WTC11 (cell line): ENCODE measurements at regions not wholly inside any gene's neighbourhood (a gene's known extent, or its start where the extent isn't known, plus 50 kb on each side); places are given as distances from the start of the nearest gene placed in this dataset.

Experiments
- CTCF ChIP-seq: fragments of 200-600 bp; IDR thresholded peaks from 2 replicates; pipeline ENCODE4 v1.8.0; 2022; ENCODE audit warnings: antibody characterized with exemption
- JUN ChIP-seq: sonication (generic); formaldehyde crosslinking; IDR thresholded peaks from 2 replicates; pipeline ENCODE4 v1.8.0; 2023; ENCODE audit warnings: mild to moderate bottlenecking, missing genetic modification reagents
- SP1 ChIP-seq: sonication (generic); formaldehyde crosslinking; conservative IDR thresholded peaks from 2 replicates; pipeline ENCODE4 v1.8.1; 2022; ENCODE audit warnings: missing genetic modification reagents
- TEAD1 ChIP-seq: sonication (generic); formaldehyde crosslinking; IDR thresholded peaks from 2 replicates; pipeline ENCODE4 v1.8.0; 2022; ENCODE audit warnings: mild to moderate bottlenecking, missing genetic modification reagents
- USF1 ChIP-seq: sonication (generic); formaldehyde crosslinking; IDR thresholded peaks from 2 replicates; pipeline ENCODE4 v1.8.0; 2022; ENCODE audit warnings: mild to moderate bottlenecking, missing genetic modification reagents
- ZNF232 ChIP-seq: sonication (generic); formaldehyde crosslinking; IDR thresholded peaks from 2 replicates; pipeline ENCODE4 v1.8.0; 2022; ENCODE audit warnings: mild to moderate bottlenecking, missing genetic modification reagents
- ZNF281 ChIP-seq: sonication (generic); formaldehyde crosslinking; IDR thresholded peaks from 2 replicates; pipeline ENCODE4 v1.8.0; 2023; ENCODE audit warnings: mild to moderate bottlenecking, missing genetic modification reagents
- ZSCAN18 ChIP-seq: fragments of 250-450 bp; sonication (Bioruptor Pico); IDR thresholded peaks from 2 replicates; pipeline ENCODE4 v2.1.2; 2022; ENCODE audit warnings: mild to moderate bottlenecking, moderate library complexity
- TF ChIP-seq, protein P1 (sequence below): sonication (generic); formaldehyde crosslinking; IDR thresholded peaks from 2 replicates; pipeline ENCODE4 v1.8.0; 2022; ENCODE audit warnings: mild to moderate bottlenecking, missing genetic modification reagents
- TF ChIP-seq, protein P2 (sequence below): sonication (generic); formaldehyde crosslinking; conservative IDR thresholded peaks from 2 replicates; pipeline ENCODE4 v1.8.1; 2022; ENCODE audit warnings: mild to moderate bottlenecking, missing genetic modification reagents
- TF ChIP-seq, protein P3 (sequence below): sonication (generic); formaldehyde crosslinking; IDR thresholded peaks from 2 replicates; pipeline ENCODE4 v1.8.1; 2022; ENCODE audit warnings: missing genetic modification reagents, borderline replicate concordance

GRCh38 chr7:109986701-109987100 lies 1104.2 kb upstream of the LRRN3 start:
- TF ChIP-seq CTCF (no peak), JUN (CRISPR knock-in tag) (no peak), ZSCAN18 (CRISPR knock-in tag) (no peak), USF1 (CRISPR knock-in tag) (no peak), TEAD1 (CRISPR knock-in tag) (no peak), ZNF281 (CRISPR knock-in tag) (no peak), ZNF232 (CRISPR knock-in tag) (no peak), SP1 (CRISPR knock-in tag) (no peak)
- TF ChIP-seq, protein P1, sequence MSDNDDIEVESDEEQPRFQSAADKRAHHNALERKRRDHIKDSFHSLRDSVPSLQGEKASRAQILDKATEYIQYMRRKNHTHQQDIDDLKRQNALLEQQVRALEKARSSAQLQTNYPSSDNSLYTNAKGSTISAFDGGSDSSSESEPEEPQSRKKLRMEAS = no peak
- TF ChIP-seq, protein P2, sequence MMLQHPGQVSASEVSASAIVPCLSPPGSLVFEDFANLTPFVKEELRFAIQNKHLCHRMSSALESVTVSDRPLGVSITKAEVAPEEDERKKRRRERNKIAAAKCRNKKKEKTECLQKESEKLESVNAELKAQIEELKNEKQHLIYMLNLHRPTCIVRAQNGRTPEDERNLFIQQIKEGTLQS = no peak
- TF ChIP-seq, protein P3, sequence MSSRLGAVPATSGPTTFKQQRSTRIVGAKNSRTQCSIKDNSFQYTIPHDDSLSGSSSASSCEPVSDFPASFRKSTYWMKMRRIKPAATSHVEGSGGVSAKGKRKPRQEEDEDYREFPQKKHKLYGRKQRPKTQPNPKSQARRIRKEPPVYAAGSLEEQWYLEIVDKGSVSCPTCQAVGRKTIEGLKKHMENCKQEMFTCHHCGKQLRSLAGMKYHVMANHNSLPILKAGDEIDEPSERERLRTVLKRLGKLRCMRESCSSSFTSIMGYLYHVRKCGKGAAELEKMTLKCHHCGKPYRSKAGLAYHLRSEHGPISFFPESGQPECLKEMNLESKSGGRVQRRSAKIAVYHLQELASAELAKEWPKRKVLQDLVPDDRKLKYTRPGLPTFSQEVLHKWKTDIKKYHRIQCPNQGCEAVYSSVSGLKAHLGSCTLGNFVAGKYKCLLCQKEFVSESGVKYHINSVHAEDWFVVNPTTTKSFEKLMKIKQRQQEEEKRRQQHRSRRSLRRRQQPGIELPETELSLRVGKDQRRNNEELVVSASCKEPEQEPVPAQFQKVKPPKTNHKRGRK (CRISPR knock-in tag) = no peak
